ENCODE measurements at regions not wholly inside any gene's neighbourhood (a gene's known extent, or its start where the extent isn't known, plus 50 kb on each side); places are given as distances from the start of the nearest gene placed in this dataset.

GRCh38 chr3:167110901-167111300 is 269.2 kb downstream of the ZBBX start:
- DNase-seq (ENCODE audit: insufficient read length, low spot score), result no peak
- no peak for TF ChIP-seq TAF1 (IDR thresholded peaks at IDR 0.05; ENCODE audit: low read depth, low read length)
- TF ChIP-seq PAX5 (IDR thresholded peaks at IDR 0.05; ENCODE audit: insufficient read depth, low read length, severe bottlenecking), result no peak
- TF ChIP-seq POU2F2 (IDR thresholded peaks at IDR 0.05; ENCODE audit: low read depth, low read length), result no peak
- no peak for TF ChIP-seq POLR2AphosphoS5 (IDR thresholded peaks at IDR 0.05; ENCODE audit: low read depth, low read length)
- no peak for TF ChIP-seq SPI1 (IDR thresholded peaks at IDR 0.05; ENCODE audit: low read depth, low read length)
- TF ChIP-seq POLR2A (IDR thresholded peaks at IDR 0.05; ENCODE audit: low read depth, low read length), result no peak

GRCh38 chr3:167109746-167110145 is 270.4 kb downstream of the ZBBX start:
- no peak for TF ChIP-seq POLR2AphosphoS5 (IDR thresholded peaks at IDR 0.05; ENCODE audit: low read depth, low read length)
- TF ChIP-seq POLR2A (IDR thresholded peaks at IDR 0.05; ENCODE audit: low read depth, low read length), result no peak
- no peak for TF ChIP-seq SPI1 (IDR thresholded peaks at IDR 0.05; ENCODE audit: low read depth, low read length)
- TF ChIP-seq POU2F2 (IDR thresholded peaks at IDR 0.05; ENCODE audit: low read depth, low read length), result no peak
- no peak for TF ChIP-seq PAX5 (IDR thresholded peaks at IDR 0.05; ENCODE audit: insufficient read depth, low read length, severe bottlenecking)
- DNase-seq (ENCODE audit: insufficient read length, low spot score) (no peak), FAIRE-seq (no peak)

More at GRCh38 chr3:167110901-167111300, 269.2 kb downstream of the ZBBX start:
- FAIRE-seq, result no peak

GRCh38 chr3:167106456-167106855 is 273.6 kb downstream of the ZBBX start:
- FAIRE-seq (no peak), DNase-seq (ENCODE audit: insufficient read length, low spot score) (no peak)
- TF ChIP-seq POLR2AphosphoS5 (IDR thresholded peaks at IDR 0.05; ENCODE audit: low read depth, low read length) (no peak), PAX5 (IDR thresholded peaks at IDR 0.05; ENCODE audit: insufficient read depth, low read length, severe bottlenecking) (no peak), POU2F2 (IDR thresholded peaks at IDR 0.05; ENCODE audit: low read depth, low read length) (no peak), POLR2A (IDR thresholded peaks at IDR 0.05; ENCODE audit: low read depth, low read length) (no peak), TAF1 (IDR thresholded peaks at IDR 0.05; ENCODE audit: low read depth, low read length) (no peak), SPI1 (IDR thresholded peaks at IDR 0.05; ENCODE audit: low read depth, low read length) (no peak)

GRCh38 chr3:167102071-167102470 is 278.0 kb downstream of the ZBBX start:
- TF ChIP-seq TAF1 (IDR thresholded peaks at IDR 0.05; ENCODE audit: low read depth, low read length), result no peak
- no peak for TF ChIP-seq POLR2AphosphoS5 (IDR thresholded peaks at IDR 0.05; ENCODE audit: low read depth, low read length)
- FAIRE-seq (peak; percentile 33), DNase-seq (ENCODE audit: insufficient read length, low spot score) (no peak)

GRCh38 chr3:167100651-167101050 is 279.4 kb downstream of the ZBBX start:
- DNase-seq (ENCODE audit: insufficient read length, low spot score), result no peak
- no peak for FAIRE-seq
- no peak for TF ChIP-seq POLR2A (IDR thresholded peaks at IDR 0.05; ENCODE audit: low read depth, low read length)
- TF ChIP-seq POU2F2 (IDR thresholded peaks at IDR 0.05; ENCODE audit: low read depth, low read length), result no peak
- no peak for TF ChIP-seq SPI1 (IDR thresholded peaks at IDR 0.05; ENCODE audit: low read depth, low read length)
- TF ChIP-seq PAX5 (IDR thresholded peaks at IDR 0.05; ENCODE audit: insufficient read depth, low read length, severe bottlenecking), result no peak
- TF ChIP-seq POLR2AphosphoS5 (IDR thresholded peaks at IDR 0.05; ENCODE audit: low read depth, low read length), result no peak
- no peak for TF ChIP-seq TAF1 (IDR thresholded peaks at IDR 0.05; ENCODE audit: low read depth, low read length)

- TF ChIP-seq POLR2AphosphoS5 (IDR thresholded peaks at IDR 0.05; ENCODE audit: low read depth, low read length) (no peak), TAF1 (IDR thresholded peaks at IDR 0.05; ENCODE audit: low read depth, low read length) (no peak), PAX5 (IDR thresholded peaks at IDR 0.05; ENCODE audit: insufficient read depth, low read length, severe bottlenecking) (no peak), SPI1 (IDR thresholded peaks at IDR 0.05; ENCODE audit: low read depth, low read length) (no peak), POLR2A (IDR thresholded peaks at IDR 0.05; ENCODE audit: low read depth, low read length) (no peak), POU2F2 (IDR thresholded peaks at IDR 0.05; ENCODE audit: low read depth, low read length) (no peak)
- DNase-seq (ENCODE audit: insufficient read length, low spot score), result no peak
- FAIRE-seq, result no peak
Measured at GRCh38 chr3:167100200-167100599, 279.9 kb downstream of the ZBBX start.

GRCh38 chr3:167095976-167096375 is 284.1 kb downstream of the ZBBX start:
- FAIRE-seq (no peak), DNase-seq (ENCODE audit: insufficient read length, low spot score) (no peak)
- no peak for TF ChIP-seq POLR2AphosphoS5 (IDR thresholded peaks at IDR 0.05; ENCODE audit: low read depth, low read length)
- no peak for TF ChIP-seq TAF1 (IDR thresholded peaks at IDR 0.05; ENCODE audit: low read depth, low read length)
- TF ChIP-seq POLR2A (IDR thresholded peaks at IDR 0.05; ENCODE audit: low read depth, low read length), result no peak
- TF ChIP-seq PAX5 (IDR thresholded peaks at IDR 0.05; ENCODE audit: insufficient read depth, low read length, severe bottlenecking), result no peak
- no peak for TF ChIP-seq POU2F2 (IDR thresholded peaks at IDR 0.05; ENCODE audit: low read depth, low read length)
- no peak for TF ChIP-seq SPI1 (IDR thresholded peaks at IDR 0.05; ENCODE audit: low read depth, low read length)

- TF ChIP-seq TAF1 (IDR thresholded peaks at IDR 0.05; ENCODE audit: low read depth, low read length) (no peak), POU2F2 (IDR thresholded peaks at IDR 0.05; ENCODE audit: low read depth, low read length) (no peak), POLR2AphosphoS5 (IDR thresholded peaks at IDR 0.05; ENCODE audit: low read depth, low read length) (no peak), SPI1 (IDR thresholded peaks at IDR 0.05; ENCODE audit: low read depth, low read length) (no peak), PAX5 (IDR thresholded peaks at IDR 0.05; ENCODE audit: insufficient read depth, low read length, severe bottlenecking) (no peak), POLR2A (IDR thresholded peaks at IDR 0.05; ENCODE audit: low read depth, low read length) (no peak)
- FAIRE-seq (no peak), DNase-seq (ENCODE audit: insufficient read length, low spot score) (no peak)
Measured at GRCh38 chr3:167094632-167095031, 285.5 kb downstream of the ZBBX start.

GRCh38 chr3:167091226-167091625 is 288.9 kb downstream of the ZBBX start:
- FAIRE-seq (no peak), DNase-seq (ENCODE audit: insufficient read length, low spot score) (no peak)
- no peak for TF ChIP-seq PAX5 (IDR thresholded peaks at IDR 0.05; ENCODE audit: insufficient read depth, low read length, severe bottlenecking)
- no peak for TF ChIP-seq TAF1 (IDR thresholded peaks at IDR 0.05; ENCODE audit: low read depth, low read length)
- no peak for TF ChIP-seq POLR2A (IDR thresholded peaks at IDR 0.05; ENCODE audit: low read depth, low read length)
- no peak for TF ChIP-seq SPI1 (IDR thresholded peaks at IDR 0.05; ENCODE audit: low read depth, low read length)
- TF ChIP-seq POU2F2 (IDR thresholded peaks at IDR 0.05; ENCODE audit: low read depth, low read length), result no peak

- FAIRE-seq (no peak), DNase-seq (ENCODE audit: insufficient read length, low spot score) (no peak)
- no peak for TF ChIP-seq POU2F2 (IDR thresholded peaks at IDR 0.05; ENCODE audit: low read depth, low read length)
- TF ChIP-seq POLR2AphosphoS5 (IDR thresholded peaks at IDR 0.05; ENCODE audit: low read depth, low read length), result no peak
- TF ChIP-seq PAX5 (IDR thresholded peaks at IDR 0.05; ENCODE audit: insufficient read depth, low read length, severe bottlenecking), result no peak
- no peak for TF ChIP-seq TAF1 (IDR thresholded peaks at IDR 0.05; ENCODE audit: low read depth, low read length)
- no peak for TF ChIP-seq POLR2A (IDR thresholded peaks at IDR 0.05; ENCODE audit: low read depth, low read length)
- no peak for TF ChIP-seq SPI1 (IDR thresholded peaks at IDR 0.05; ENCODE audit: low read depth, low read length)
Measured at GRCh38 chr3:167084545-167084944, 295.6 kb downstream of the ZBBX start.
